Dendritic cell treated with granulocyte-macrophage colony-stimulating factor and Interleukin-4, amounts not matched to agents 40 ng/mL and 50 ng/mL, for 4 days (primary cell): ENCODE measurements at regions not wholly inside any gene's neighbourhood (a gene's known extent, or its start where the extent isn't known, plus 50 kb on each side); places are given as distances from the start of the nearest gene placed in this dataset.

Experiments used
- H3K27ac Mint-ChIP-seq: one replicate; pipeline ENCODE4 v1.8.0; 2022; ENCODE audit warnings: mild to moderate bottlenecking, mixed read lengths
- H3K27me3 Mint-ChIP-seq: one replicate; pipeline ENCODE4 v1.8.0; 2022; ENCODE audit warnings: mild to moderate bottlenecking, mixed read lengths
- H3K36me3 Mint-ChIP-seq: one replicate; pipeline ENCODE4 v1.8.0; 2022; ENCODE audit warnings: low read depth, mixed read lengths
- H3K4me1 Mint-ChIP-seq: one replicate; pipeline ENCODE4 v1.8.0; 2022; ENCODE audit warnings: low read depth, mixed read lengths
- H3K4me3 Mint-ChIP-seq: one replicate; pipeline ENCODE4 v1.8.0; 2022; ENCODE audit warnings: mild to moderate bottlenecking, moderate library complexity, mixed read lengths
- H3K9me3 Mint-ChIP-seq: one replicate; pipeline ENCODE4 v1.8.0; 2022; ENCODE audit warnings: mixed read lengths
- intact Hi-C: fragments of 100-400 bp; cut with micrococcal nuclease; formaldehyde crosslinking; loops from one replicate; pipeline ENCODE4 v1.15.0; 2022

GRCh38 chr18:78784861-78785260, 194.8 kb upstream of the SALL3 start:
- H3K27me3 Mint-ChIP-seq = no peaks in the 10 kb centered on the region
- no peak overlapping the region for H3K27ac Mint-ChIP-seq
- no peaks in the 10 kb centered on the region for H3K9me3 Mint-ChIP-seq
- intact Hi-C loops = no loop called here
- H3K4me1 Mint-ChIP-seq = no peaks in the 10 kb centered on the region
- H3K4me3 Mint-ChIP-seq = no peak overlapping the region
- no peaks in the 10 kb centered on the region for H3K36me3 Mint-ChIP-seq

GRCh38 chr18:78785706-78786105, 193.9 kb upstream of the SALL3 start:
- intact Hi-C loops = no loop called here
- no peaks in the 10 kb centered on the region for H3K27me3 Mint-ChIP-seq
- no peak overlapping the region for H3K4me3 Mint-ChIP-seq
- no peaks in the 10 kb centered on the region for H3K4me1 Mint-ChIP-seq
- no peaks in the 10 kb centered on the region for H3K36me3 Mint-ChIP-seq
- no peak overlapping the region for H3K27ac Mint-ChIP-seq
- H3K9me3 Mint-ChIP-seq = no peaks in the 10 kb centered on the region

DNA sequence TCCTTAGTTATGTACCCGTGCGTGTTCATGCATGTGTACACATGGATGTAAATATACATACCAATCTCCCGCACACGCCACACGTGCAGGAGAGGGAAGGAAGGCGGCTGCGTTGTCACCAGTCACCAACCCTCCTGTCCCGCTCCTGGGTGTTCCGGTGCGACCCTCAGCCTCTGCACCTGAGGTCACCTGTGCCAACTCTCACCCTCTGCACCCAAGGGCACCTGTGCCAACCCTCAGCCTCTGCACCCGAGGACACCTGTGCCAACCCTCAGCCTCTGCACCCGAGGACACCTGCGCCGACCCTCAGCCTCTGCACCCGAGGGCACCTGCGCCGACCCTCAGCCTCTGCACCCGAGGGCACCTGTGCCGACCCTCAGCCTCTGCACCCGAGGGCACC, 192.8 kb upstream of the SALL3 start:
- intact Hi-C loops = no loop called here
- Mint-ChIP-seq H3K36me3 (no peaks in the 10 kb centered on the region), H3K4me1 (no peaks in the 10 kb centered on the region), H3K9me3 (no peaks in the 10 kb centered on the region), H3K27ac (no peak overlapping the region), H3K4me3 (no peak overlapping the region), H3K27me3 (no peaks in the 10 kb centered on the region)

GRCh38 chr18:78787751-78788150, 191.9 kb upstream of the SALL3 start:
- Mint-ChIP-seq H3K4me3 (no peak overlapping the region), H3K27ac (no peak overlapping the region), H3K36me3 (no peaks in the 10 kb centered on the region), H3K9me3 (no peaks in the 10 kb centered on the region), H3K27me3 (no peaks in the 10 kb centered on the region), H3K4me1 (no peaks in the 10 kb centered on the region)
- intact Hi-C loops = no loop called here

DNA sequence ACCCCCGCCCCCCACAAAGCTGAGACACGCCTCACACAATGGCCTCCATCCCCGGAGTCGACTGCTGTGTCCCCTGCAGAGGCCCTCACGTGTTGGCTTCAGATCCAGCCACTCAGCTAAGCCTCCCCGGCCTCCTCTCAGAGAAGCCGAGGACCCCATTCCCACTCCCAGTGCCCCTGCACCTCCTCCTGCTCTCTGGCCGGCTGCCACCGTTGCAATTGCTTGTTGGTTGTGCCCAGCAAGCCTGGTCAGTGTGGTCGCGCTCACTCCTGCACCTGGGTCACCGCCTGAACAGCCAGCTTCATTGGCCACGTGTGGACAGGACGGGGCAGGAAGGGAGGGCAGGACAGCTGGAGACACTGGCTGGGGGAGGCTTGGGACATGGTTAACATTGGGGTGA, 191.5 kb upstream of the SALL3 start:
- no peak overlapping the region for H3K4me3 Mint-ChIP-seq
- intact Hi-C loops = no loop called here
- H3K27me3 Mint-ChIP-seq = no peaks in the 10 kb centered on the region
- no peaks in the 10 kb centered on the region for H3K36me3 Mint-ChIP-seq
- no peaks in the 10 kb centered on the region for H3K9me3 Mint-ChIP-seq
- H3K27ac Mint-ChIP-seq = no peak overlapping the region
- H3K4me1 Mint-ChIP-seq = no peaks in the 10 kb centered on the region

DNA sequence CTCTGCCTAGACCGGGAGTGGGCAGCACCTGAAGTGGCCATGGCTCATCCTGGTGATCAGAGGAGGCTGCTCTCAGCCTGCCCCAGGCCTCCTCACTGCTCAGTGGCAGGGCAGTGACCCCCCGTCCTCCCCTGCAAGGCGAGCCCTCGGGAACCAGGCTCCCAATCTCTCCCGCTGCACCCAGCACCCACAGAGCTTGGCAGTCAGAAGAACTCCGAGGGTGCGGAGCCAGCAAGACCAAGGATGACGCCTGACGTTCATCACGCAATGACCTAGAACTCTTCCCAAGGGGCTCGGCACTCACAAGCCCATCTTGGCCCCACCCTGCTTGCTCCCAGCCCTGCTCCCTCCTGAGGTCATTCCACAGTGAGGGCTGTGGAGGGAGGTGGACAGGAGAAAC, 189.8 kb upstream of the SALL3 start:
- Mint-ChIP-seq H3K27ac (no peak overlapping the region), H3K4me1 (no peaks in the 10 kb centered on the region), H3K4me3 (no peak overlapping the region), H3K27me3 (no peaks in the 10 kb centered on the region), H3K36me3 (no peaks in the 10 kb centered on the region), H3K9me3 (no peaks in the 10 kb centered on the region)
- intact Hi-C loops = no loop called here

DNA sequence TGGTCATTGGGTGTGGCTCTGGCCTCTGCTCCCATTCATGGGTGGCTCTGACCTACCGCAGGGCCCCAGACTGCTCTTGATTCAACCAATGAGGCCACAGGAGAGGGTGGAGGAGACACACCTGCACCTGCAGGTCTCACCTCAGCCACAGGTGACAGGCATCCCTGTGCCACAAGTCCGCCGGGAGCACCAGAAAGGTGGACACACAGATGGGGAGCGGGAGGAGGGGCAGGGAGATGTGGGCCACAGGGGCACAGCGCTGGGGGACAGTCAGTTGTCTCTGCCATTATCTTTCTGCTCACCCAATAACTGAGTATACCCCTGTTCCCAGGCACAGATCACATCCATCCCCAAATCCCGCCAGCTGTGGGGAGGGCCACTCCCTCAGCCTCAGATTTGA, 189.1 kb upstream of the SALL3 start:
- Mint-ChIP-seq H3K9me3 (no peaks in the 10 kb centered on the region), H3K4me1 (no peaks in the 10 kb centered on the region), H3K36me3 (no peaks in the 10 kb centered on the region), H3K4me3 (no peak overlapping the region), H3K27me3 (no peaks in the 10 kb centered on the region), H3K27ac (no peak overlapping the region)
- intact Hi-C loops = no loop called here

DNA sequence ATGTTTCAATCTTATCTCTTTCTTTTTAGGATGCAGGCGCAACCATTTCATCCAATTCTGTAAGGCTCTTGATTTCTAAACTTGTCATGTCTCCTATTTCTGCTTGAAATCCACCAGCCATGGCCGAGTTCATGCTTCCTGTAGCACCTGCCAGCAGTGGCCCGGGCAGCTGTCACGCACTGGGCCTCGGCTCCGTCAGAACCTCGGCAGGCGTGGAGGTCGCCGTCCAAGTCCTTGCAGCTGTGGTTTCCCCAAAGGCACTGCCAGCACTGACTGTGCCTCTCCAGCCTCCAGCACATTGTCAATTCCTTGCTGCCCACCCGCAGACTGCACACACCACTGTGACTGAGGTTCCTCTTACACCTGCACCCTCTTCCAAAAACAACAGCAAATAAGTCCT, 188.7 kb upstream of the SALL3 start:
- no peaks in the 10 kb centered on the region for H3K27me3 Mint-ChIP-seq
- intact Hi-C loops = no loop called here
- H3K4me3 Mint-ChIP-seq = no peak overlapping the region
- no peaks in the 10 kb centered on the region for H3K36me3 Mint-ChIP-seq
- no peak overlapping the region for H3K27ac Mint-ChIP-seq
- no peaks in the 10 kb centered on the region for H3K4me1 Mint-ChIP-seq
- no peaks in the 10 kb centered on the region for H3K9me3 Mint-ChIP-seq

GRCh38 chr18:78792094-78792493, 187.5 kb upstream of the SALL3 start:
- H3K36me3 Mint-ChIP-seq = no peaks in the 10 kb centered on the region
- no peak overlapping the region for H3K27ac Mint-ChIP-seq
- H3K4me1 Mint-ChIP-seq = no peaks in the 10 kb centered on the region
- peaks cover 7% of the 10 kb centered on the region for H3K9me3 Mint-ChIP-seq
- intact Hi-C loops = no loop called here
- H3K27me3 Mint-ChIP-seq = no peaks in the 10 kb centered on the region
- no peak overlapping the region for H3K4me3 Mint-ChIP-seq

DNA sequence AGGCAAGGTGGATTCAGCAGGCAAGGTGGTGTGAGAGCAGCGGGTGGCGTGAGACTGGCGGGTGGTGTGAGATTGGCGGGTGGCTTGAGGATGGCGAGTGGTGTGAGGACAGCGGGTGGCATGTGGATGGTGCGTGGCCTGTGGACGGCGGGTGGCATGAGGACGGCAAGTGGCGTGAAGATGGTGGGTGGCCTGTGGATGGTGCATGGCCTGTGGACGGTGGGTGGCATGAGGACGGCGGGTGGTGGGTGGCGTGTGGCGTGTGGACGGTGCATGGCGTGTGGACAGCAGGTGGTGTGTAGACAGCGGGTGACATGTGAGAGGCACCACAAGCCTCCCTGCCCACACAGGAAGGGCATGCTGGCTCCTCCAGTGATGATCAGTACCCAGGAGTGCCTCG, 186.9 kb upstream of the SALL3 start:
- intact Hi-C loops = no loop called here
- H3K4me3 Mint-ChIP-seq = no peak overlapping the region

DNA sequence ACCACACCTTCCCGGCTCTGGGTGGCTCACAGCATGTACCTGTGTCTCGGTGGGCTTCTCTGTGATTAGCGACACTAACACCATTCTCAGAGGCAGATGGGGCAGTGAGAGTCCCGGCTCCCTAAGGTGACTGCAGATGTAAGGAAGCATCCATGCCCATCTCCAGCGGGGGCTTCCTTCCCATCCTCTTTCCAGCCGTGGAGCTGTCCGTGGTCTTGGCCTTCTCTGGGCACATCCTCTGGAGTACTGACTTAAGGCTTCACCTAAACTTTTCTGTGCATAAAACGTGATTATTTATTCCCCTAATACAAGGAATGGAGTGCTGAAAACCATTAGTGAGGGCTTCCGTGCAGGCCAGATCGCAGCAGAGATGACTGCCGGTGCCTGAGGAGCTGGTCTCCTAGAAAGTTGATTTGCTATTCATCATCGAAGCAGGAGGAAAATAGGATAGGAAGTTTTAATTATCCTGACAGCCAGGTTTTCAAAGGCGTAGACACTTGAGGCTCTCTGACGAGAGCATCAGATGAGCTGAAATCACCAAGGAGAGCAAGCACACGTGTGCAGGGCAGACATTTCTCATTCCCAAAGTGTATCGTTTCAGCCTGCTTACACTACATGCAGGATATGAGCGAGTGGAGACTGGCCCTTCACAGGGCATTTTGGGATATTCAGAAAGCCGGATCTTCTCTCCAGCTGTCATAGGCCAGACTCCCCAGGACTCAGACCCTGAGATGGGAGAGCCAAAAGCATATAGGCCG, 186.1 kb upstream of the SALL3 start:
- Mint-ChIP-seq H3K27ac (no peak overlapping the region), H3K36me3 (no peaks in the 10 kb centered on the region), H3K4me3 (no peak overlapping the region), H3K4me1 (no peaks in the 10 kb centered on the region), H3K27me3 (no peaks in the 10 kb centered on the region), H3K9me3 (peaks cover 7% of the 10 kb centered on the region)
- intact Hi-C loops = no loop called here

More for the DNA sequence above, 186.9 kb upstream of the SALL3 start:
- H3K4me1 Mint-ChIP-seq = no peaks in the 10 kb centered on the region
- no peaks in the 10 kb centered on the region for H3K36me3 Mint-ChIP-seq
- H3K27ac Mint-ChIP-seq = no peak overlapping the region
- H3K27me3 Mint-ChIP-seq = no peaks in the 10 kb centered on the region
- H3K9me3 Mint-ChIP-seq = peaks cover 7% of the 10 kb centered on the region

DNA sequence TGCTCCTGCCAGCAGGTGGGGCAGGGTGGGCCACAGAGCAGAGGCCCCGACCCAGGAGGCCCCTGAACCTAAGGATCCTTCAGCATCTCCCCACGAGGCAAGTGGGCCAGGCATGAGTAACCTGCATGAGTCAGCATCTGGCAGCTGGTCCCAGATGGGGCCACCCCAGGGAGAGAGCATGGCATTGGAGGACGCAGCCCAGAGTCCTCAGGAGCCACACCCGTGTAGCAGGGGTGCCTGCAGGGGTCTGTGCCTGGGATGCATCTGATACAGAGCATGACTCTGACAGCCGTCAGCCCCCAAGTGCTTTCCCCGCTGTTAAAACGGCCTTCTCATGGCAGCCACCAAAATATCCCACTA, 185.6 kb upstream of the SALL3 start:
- Mint-ChIP-seq H3K4me1 (no peaks in the 10 kb centered on the region), H3K36me3 (no peaks in the 10 kb centered on the region), H3K9me3 (peaks cover 7% of the 10 kb centered on the region), H3K4me3 (no peak overlapping the region), H3K27ac (no peak overlapping the region), H3K27me3 (no peaks in the 10 kb centered on the region)
- intact Hi-C loops = no loop called here

DNA sequence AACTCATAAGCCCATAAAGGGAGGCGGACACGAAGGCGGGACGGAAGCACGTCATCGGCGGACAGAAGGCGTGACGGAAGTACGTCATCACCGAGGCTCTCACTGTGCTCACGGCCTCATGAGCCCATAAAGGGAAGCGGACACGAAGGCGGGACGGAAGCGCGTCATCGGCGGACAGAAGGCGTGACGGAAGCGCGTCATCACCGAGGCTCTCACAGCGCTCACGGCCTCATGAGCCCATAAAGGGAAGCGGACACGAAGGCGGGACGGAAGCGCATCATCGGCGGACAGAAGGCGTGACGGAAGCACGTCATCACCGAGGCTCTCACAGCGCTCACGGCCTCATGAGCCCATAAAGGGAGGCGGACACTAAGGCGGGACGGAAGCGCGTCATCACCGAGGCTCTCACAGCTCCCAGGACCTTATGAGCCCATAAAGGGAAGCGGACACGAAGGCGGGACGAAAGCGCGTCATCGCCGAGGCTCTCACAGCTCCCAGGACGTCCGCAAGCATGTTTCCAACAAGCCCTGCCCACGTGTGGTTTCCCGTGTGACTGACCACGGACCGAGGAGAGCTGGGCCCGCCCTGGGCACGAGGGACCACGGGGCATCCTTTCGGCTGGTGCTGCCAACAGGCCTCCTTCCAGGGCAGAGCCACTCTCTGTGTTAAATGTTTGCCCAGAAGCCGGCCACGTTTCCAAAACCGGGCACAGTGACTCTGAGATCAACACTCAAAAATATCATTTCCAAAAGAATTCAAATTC, 182.7 kb upstream of the SALL3 start:
- intact Hi-C loops = no loop called here
- Mint-ChIP-seq H3K4me1 (no peaks in the 10 kb centered on the region), H3K4me3 (no peak overlapping the region), H3K27me3 (no peaks in the 10 kb centered on the region), H3K9me3 (peaks cover 7% of the 10 kb centered on the region), H3K27ac (no peak overlapping the region), H3K36me3 (no peaks in the 10 kb centered on the region)

DNA sequence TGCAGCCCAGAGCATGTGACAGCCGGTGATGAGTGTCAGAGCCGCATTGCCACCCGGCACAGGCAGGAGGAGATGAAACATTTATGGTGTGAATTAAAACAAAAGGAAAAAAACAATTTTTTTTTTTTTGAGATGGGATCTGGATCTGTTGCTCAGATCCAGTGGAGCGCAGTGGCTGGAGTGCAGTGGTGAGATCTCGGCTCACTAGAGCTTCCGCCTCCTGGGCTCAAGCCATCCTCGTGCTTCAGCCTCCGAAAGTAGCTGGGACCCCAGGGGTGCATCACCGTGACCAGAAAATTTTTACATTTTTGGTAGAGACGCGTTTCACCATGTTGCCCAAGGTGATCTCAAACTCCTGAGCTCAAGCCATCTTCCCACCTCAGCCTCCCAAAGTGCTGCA, 182.1 kb upstream of the SALL3 start:
- H3K9me3 Mint-ChIP-seq = peaks cover 7% of the 10 kb centered on the region
- no peaks in the 10 kb centered on the region for H3K27me3 Mint-ChIP-seq
- no peak overlapping the region for H3K27ac Mint-ChIP-seq
- no peaks in the 10 kb centered on the region for H3K4me1 Mint-ChIP-seq
- H3K4me3 Mint-ChIP-seq = no peak overlapping the region
- intact Hi-C loops = no loop called here
- H3K36me3 Mint-ChIP-seq = no peaks in the 10 kb centered on the region
